Astrocyte of the cerebellum (primary cell): ENCODE measurements at regions not wholly inside any gene's neighbourhood (a gene's known extent, or its start where the extent isn't known, plus 50 kb on each side); places are given as distances from the start of the nearest gene placed in this dataset.

Experiments used
- DNase-seq: peaks from one replicate; pipeline ENCODE4 v3.0.0-alpha.2; 2011; ENCODE audit warnings: low read depth
- H3K4me3 ChIP-seq: 2 replicates; pipeline ENCODE4 v1.5.1; 2011; ENCODE audit warnings: mild to moderate bottlenecking, low read depth, low read length, moderate library complexity
- in situ Hi-C: cut with HindIII; loops from 2 replicates; pipeline ENCODE4 v1.10.0; 2017; ENCODE audit warnings: low sequenced_read_pairs
- TF ChIP-seq, protein P1 (sequence below): IDR thresholded peaks from 2 replicates; pipeline ENCODE4 v1.5.1; 2012; ENCODE audit warnings: low read length, low read depth, moderate library complexity, mild to moderate bottlenecking; ENCODE audit errors: missing control alignments

DNA sequence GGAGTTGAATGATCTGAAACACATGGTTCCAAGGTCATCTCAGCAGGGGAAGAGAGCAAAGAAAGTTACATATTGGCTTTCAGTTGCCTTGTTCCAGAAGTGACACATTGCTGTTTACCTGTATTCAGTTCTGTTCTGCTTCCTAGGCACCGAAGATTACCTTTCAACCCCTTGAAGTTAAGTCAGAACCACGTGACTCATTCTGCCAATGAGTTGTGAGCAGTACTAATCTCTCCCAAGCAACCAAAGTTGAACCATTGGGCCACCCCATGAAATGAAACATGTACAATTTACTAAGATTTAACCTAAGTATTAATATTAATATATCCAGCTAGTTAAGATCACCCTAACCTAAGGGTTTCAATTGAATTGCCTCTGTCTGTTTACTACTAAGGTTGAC is 439.2 kb upstream of the MAF start:
- in situ Hi-C loops = no loop called here
- DNase-seq = no peak
- H3K4me3 ChIP-seq = no peak overlapping the region
- TF ChIP-seq, protein P1, sequence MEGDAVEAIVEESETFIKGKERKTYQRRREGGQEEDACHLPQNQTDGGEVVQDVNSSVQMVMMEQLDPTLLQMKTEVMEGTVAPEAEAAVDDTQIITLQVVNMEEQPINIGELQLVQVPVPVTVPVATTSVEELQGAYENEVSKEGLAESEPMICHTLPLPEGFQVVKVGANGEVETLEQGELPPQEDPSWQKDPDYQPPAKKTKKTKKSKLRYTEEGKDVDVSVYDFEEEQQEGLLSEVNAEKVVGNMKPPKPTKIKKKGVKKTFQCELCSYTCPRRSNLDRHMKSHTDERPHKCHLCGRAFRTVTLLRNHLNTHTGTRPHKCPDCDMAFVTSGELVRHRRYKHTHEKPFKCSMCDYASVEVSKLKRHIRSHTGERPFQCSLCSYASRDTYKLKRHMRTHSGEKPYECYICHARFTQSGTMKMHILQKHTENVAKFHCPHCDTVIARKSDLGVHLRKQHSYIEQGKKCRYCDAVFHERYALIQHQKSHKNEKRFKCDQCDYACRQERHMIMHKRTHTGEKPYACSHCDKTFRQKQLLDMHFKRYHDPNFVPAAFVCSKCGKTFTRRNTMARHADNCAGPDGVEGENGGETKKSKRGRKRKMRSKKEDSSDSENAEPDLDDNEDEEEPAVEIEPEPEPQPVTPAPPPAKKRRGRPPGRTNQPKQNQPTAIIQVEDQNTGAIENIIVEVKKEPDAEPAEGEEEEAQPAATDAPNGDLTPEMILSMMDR = no peak

DNA sequence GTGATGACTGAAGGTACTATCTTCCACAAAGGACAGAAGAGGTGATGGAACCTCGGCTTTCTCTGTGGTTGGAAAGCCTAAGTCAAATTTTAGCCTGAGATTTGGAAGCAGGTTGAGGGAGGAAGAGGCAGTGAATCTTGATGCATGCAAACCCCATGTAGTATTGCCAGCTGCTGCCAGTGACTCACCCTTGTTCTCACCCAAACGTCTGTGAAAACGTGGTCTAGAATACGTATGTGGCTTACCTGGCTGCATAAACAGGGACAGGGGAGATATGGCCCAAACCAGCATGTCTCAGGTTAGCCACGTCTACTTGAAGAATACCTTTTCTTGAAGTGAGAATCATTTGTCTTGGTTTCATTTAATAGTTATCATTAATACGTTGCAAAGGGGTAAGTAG is 438.0 kb upstream of the MAF start:
- TF ChIP-seq, protein P1 = no peak

DNA sequence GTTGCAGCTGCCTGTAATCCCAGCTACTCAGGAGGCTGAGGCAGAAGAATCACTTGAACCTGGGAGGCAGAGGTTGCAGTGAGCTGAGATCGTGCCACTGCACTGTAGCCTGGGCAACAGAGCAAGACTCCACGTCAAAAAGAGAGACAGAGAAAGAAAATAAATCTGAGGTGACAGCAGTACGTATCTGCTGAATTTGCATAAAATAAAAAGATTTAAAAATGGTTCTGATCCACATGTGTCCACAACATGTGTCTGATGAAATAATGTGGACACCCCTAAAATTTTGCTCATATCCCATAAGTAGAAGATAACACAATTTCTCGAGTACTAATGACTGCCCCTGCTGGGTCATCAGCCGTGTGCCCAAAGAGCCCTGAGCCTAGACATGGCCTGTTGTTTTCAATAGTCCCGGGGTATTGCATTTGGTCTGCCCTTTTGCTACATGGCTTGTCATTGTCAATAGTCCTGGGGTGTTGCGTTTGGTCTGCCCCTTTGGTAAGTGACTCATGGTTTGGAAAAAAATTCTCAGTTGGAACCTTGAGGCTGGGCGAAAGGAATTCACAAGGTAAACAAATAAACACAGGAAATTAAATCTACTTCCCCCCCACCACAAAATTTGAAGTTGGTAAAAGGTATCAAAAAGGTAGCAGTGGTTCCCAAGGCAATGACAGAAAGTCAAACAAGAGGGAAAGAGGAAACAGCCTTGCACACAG is 434.6 kb upstream of the MAF start:
- no peak for DNase-seq
- no peak overlapping the region for H3K4me3 ChIP-seq
- in situ Hi-C loops = no loop called here
- TF ChIP-seq, protein P1 = no peak

More for the DNA sequence above, 438.0 kb upstream of the MAF start:
- in situ Hi-C loops = no loop called here
- DNase-seq = no peak
- H3K4me3 ChIP-seq = no peak overlapping the region

DNA sequence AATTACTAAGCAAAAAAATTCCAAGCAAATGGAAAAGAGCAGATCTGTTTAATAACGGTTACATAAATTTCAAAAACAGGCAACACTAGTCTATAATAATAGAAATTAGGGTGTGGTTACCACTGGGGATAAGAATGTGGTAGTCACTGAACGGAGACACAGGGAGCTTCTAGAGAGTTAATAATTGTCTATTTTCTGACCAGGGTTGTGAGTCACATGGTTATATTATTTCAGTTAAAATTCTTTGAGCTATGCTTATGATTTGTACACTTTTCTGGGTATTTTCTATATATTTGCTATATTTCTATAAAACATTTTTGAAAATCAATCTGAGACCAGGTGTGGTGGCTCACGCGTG is 433.9 kb upstream of the MAF start:
- DNase-seq = no peak
- in situ Hi-C loops = no loop called here
- H3K4me3 ChIP-seq = no peak overlapping the region
- TF ChIP-seq, protein P1 = no peak

DNA sequence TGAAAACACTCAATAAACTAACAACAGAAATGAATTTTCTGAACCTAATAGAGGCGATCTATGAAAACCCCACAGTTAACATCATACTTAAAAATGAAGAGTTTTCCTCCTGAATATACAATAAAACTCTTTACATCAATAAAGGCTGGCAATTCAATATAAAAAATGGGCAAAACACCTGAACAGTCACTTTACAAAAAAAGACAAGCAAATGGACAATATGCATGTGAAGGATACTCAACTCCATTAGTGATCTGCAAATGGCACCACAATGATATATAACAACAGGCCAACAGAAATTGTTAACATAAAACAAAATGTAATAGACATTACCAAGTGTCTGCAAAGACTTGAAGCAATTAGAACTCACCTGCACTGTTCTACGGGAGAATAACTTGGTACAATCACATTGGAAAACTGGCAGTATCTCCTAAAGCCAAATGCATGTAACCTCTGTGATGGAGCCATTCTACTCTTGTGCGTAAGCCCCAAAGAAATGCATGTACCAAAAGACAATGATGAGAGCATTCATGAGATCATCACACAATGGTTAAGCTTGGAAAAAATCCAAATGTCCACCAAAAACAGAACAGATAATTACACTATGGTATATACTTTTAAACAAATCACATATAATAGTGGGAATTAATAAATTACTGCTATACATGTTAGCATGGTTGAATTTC is 433.4 kb upstream of the MAF start:
- H3K4me3 ChIP-seq = no peak overlapping the region
- in situ Hi-C loops = no loop called here
- no peak for DNase-seq
- TF ChIP-seq, protein P1 = no peak

DNA sequence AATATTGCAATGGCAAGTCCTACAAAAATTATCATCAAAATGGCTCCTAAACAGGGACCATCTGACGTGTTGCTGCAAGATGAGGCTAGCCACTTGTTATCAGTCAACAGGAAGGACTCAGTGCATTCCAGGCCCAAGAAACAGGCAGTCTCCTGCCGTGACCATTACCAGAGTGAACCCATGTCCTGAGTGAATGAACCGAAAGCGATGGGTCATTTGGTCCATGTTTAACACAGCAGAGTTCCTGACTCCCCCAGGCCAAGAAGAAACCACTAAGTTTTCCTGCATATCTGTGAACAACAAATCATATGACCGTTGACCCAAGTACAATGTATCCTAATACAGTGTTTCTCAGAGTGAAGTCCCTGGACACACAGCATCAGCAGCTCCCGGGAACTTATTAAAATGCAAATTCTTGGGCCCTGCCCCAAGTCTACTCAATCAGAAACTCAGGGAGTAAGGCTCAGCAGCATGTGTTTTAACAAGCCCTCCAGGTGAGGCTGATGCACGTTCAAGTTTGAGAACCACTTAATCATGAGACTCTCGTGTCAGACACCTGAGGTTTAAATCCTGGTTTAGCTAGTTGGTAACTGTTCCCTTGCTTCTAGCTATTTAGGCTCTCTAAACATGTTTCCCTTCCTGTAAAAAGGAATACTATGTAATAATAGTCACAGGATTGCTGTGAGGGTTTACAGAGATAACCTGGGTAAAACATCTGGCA is 429.4 kb upstream of the MAF start:
- no peak overlapping the region for H3K4me3 ChIP-seq
- TF ChIP-seq, protein P1 = no peak
- no peak for DNase-seq
- in situ Hi-C loops = no loop called here
